ENCODE measurements at regions not wholly inside any gene's neighbourhood (a gene's known extent, or its start where the extent isn't known, plus 50 kb on each side); places are given as distances from the start of the nearest gene placed in this dataset.

- no peak for DNase-seq (ENCODE audit: low spot score)
Observed at GRCh38 chr5:8857051-8857450, 688.8 kb downstream of the SEMA5A start.

- DNase-seq (ENCODE audit: low spot score) = no peak
Observed at GRCh38 chr5:8861764-8862163, 684.1 kb downstream of the SEMA5A start.

GRCh38 chr5:8864053-8864452, 681.8 kb downstream of the SEMA5A start:
- DNase-seq (ENCODE audit: low spot score) = no peak

- no peak for DNase-seq (ENCODE audit: low spot score)
Observed at GRCh38 chr5:8865266-8865665, 680.6 kb downstream of the SEMA5A start.

DNA sequence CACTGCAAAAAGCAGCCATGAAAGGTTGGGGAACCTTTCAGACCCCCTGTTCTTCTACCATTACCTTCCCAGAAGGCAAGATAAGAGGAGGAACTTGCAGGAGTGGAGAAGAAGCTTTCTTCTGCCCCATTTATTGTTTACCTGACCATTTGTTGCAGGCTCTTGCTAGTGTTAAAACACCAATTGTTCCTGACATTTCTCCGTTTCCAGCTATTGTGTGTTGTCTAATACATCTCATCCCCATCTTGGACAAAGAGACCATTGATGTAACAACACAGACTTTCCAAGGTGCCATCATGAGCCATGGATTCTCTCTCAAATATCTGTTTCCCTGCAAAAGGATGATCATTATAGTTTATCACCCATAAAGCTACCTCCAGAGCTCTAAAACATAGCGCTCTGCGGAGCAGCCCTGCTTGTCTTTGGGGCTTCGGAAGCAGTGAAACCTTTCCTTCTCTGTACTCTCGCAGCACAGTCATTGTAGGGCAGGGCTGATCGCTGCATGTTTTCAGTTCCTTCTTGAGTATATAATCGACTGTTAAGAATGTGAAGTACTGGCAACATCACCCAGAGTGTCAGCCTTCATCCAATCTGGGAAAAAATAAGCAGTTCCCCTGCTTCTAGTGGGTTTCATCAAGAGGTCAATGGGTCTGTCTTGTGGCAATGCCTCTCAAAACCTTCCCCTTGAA, 680.0 kb downstream of the SEMA5A start:
- DNase-seq (ENCODE audit: low spot score) = no peak

DNA sequence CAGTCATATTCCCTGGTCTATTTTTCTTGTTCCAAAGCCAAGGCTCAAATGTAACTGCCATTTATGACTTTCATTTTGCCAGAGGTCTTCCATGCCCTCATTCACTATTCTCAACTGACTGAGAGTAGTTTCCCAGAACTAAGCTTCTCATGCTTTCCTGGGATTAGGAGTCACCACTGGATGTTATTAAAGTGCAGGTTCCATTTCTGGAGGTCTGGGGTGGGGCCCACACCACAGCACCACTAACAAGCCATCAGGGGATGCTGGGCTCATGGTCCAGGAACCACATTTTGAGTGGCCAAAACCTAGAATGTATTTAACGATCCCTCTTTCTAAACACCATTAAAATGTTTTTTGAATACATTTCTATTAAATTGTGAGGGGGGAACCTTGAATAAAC, 677.6 kb downstream of the SEMA5A start:
- DNase-seq (ENCODE audit: low spot score) = no peak

GRCh38 chr5:8869932-8870331, 675.9 kb downstream of the SEMA5A start:
- DNase-seq (ENCODE audit: low spot score) = no peak

GRCh38 chr5:8870349-8870958, 675.4 kb downstream of the SEMA5A start:
- no peak for DNase-seq (ENCODE audit: low spot score)

GRCh38 chr5:8870959-8871355, 674.9 kb downstream of the SEMA5A start:
- DNase-seq (ENCODE audit: low spot score) = no peak

- DNase-seq (ENCODE audit: low spot score) = no peak
Observed at GRCh38 chr5:8871446-8871845, 674.4 kb downstream of the SEMA5A start.

GRCh38 chr5:8875722-8876121, 670.2 kb downstream of the SEMA5A start:
- no peak for DNase-seq (ENCODE audit: low spot score)

DNA sequence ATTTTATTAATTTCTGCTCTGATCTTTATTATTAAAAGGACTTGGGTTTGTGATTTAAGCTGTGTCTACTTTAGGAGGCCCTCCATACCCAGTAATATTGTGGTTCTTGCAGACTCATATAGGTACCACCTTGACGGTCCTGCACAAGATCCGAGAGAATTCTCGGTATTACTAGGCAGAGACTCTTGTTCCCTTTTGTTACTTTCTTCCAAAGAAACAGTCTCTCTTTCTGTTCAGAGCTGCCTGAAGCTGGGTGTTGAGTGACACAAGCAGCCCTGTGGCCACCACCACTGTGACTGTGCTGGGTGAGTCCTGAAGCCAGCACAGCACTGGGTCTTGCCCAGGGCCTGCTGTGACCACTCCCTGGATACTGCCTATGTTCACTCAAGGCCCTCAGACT, 666.6 kb downstream of the SEMA5A start:
- no peak for DNase-seq (ENCODE audit: low spot score)

DNA sequence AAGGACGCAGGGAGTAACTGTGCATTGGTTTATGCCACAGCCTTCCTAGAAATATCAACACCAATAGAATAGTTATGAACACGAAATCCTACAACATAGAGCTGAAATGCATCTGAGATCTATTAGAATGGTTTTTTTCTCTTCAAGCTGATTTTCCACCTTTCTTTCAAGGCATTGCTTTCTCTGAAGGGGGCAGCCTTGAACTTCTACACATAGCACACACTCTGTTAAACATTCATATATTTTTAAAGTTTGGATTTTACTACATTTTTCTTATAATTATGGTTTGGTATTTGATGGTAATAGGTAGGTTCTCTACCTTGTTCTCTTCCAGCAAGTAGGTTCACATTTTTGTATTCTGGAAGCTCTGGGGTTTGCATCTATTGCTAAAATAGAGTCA, 661.8 kb downstream of the SEMA5A start:
- no peak for DNase-seq (ENCODE audit: low spot score)

GRCh38 chr5:8892926-8893325, 652.9 kb downstream of the SEMA5A start:
- DNase-seq (ENCODE audit: low spot score) = no peak

- DNase-seq (ENCODE audit: low spot score) = no peak
Observed at GRCh38 chr5:8894031-8894430, 651.8 kb downstream of the SEMA5A start.

DNA sequence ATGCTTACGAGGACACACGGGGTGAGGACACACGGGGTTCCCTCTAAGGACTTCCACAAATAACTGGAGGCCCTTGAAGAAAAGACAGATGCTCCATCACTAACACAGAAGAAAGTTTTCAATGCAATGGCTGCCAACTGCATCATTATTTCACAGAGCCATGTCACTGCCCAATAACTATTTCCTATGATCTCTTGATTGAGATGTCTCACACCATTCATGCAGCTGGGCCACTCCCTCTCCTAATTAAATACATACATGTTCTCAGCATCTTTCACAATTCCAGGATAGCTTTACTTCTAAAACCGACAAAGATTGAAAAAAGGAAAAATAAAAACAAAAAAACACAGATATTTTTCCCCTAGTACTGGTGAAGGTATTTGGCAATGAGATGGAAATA, 650.8 kb downstream of the SEMA5A start:
- no peak for DNase-seq (ENCODE audit: low spot score)

GRCh38 chr5:8895599-8895998, 650.3 kb downstream of the SEMA5A start:
- no peak for DNase-seq (ENCODE audit: low spot score)

DNA sequence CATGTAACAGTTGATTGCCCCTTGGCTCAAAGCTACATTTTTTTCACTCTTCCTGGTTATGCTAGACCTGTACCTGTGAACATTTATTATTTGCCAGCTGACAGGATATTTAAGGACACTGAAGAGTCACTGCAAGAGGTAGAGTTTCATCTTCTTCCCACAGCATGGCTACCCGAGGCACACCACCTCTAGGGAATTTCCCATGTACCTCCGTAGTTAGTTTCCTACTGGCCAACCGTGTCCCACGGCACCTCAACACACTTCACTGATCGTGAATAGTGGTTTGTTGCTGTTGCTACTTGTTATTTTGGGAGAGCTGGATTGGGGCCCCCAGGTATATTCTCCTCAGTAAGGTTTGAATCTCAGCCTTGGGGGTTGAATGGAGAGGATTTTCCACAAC, 648.6 kb downstream of the SEMA5A start:
- no peak for DNase-seq (ENCODE audit: low spot score)

- no peak for DNase-seq (ENCODE audit: low spot score)
Observed at GRCh38 chr5:8905021-8905420, 640.9 kb downstream of the SEMA5A start.

GRCh38 chr5:8906303-8906967, 639.4 kb downstream of the SEMA5A start:
- DNase-seq (ENCODE audit: low spot score) = no peak

- no peak for DNase-seq (ENCODE audit: low spot score)
Observed at GRCh38 chr5:8907168-8907868, 638.6 kb downstream of the SEMA5A start.

DNA sequence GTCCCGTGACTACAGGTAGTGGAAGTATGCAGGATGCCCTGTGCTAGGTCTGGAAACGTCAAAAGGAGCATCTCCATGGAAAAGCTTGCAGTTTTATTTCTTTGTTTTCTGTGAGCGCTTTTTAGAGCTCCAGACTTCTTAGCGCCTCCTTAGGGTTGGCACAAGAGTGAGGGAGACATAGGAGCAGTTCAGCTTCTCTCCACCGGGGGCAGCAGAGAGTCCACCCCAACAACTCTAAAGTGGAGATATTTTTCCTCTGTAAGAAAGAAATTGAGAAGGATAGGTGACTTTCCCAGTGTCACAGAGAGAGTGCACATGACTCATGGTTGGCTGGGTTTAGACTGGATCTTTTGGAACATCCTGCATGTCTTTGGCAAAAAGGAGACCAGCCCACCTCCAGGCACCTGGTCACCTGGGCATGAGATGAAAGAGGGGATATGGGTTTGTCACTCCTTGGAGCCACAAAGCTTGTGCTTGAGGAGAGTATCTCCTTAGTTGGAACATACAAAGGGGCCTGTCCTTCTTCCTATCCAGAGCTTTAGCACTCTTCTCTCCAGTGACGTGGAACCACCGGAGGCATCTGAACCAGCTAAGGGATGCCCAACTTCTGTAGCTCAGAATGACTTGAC, 637.7 kb downstream of the SEMA5A start:
- peak; percentile 9 for DNase-seq (ENCODE audit: low spot score)

DNA sequence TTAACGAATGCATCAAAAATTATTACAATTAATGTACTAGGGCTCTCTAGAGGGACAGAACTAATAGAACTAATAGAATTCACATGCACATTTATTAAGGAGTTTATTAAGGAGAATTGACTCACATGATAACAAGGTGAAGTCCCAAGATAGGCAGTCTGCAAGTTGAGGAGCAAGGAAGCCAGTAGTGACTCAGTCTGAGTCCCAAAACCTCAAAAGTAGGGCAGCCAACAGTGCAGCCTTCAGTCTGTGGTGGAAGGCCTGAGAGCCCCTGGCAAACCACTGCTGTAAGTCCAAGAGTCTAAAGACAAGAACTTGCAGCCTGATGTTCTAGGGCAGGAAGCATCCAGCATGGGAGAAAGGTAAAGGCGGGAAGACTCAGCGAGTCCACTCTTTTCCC, 633.8 kb downstream of the SEMA5A start:
- no peak for DNase-seq (ENCODE audit: low spot score)

All from HuH-7 (cell line).